Lung (tissue), 11 donors: ENCODE measurements at regions not wholly inside any gene's neighbourhood (a gene's known extent, or its start where the extent isn't known, plus 50 kb on each side); places are given as distances from the start of the nearest gene placed in this dataset.
"Not testable (repeated sequence)": the region's sequence is repeated elsewhere in the genome, so short reads cannot be mapped to it uniquely, and the experiment has no call there.

ENCODE experiments used
- ATAC-seq: fragments of 200-7000 bp; cut with Tn5 transposase; one replicate; pipeline ENCODE4 v1.9.1; 2020; ENCODE audit warnings: moderate number of reproducible peaks; ENCODE audit not compliant: insufficient read depth, low FRiP score
- DNase-seq, 3 donors: peaks; one replicate each; pipeline ENCODE4 v3.0.0-alpha.2; 2013 to 2017
- H3K27ac ChIP-seq, 2 donors: one replicate each; pipeline ENCODE4 v1.5.1; 2013; ENCODE audit warnings: mild to moderate bottlenecking in 2 of 2, moderate library complexity in 2 of 2, control low read depth in 1 of 2, inconsistent platforms in 1 of 2, low read depth in 1 of 2, low read length in 1 of 2
- H3K27me3 ChIP-seq, 3 donors: one replicate each; pipeline ENCODE4 v1.5.1; 2013; ENCODE audit warnings: low read length in 2 of 3; ENCODE audit not compliant: control insufficient read depth in 3 of 3, insufficient read depth in 3 of 3
- H3K36me3 ChIP-seq, 4 donors: one replicate each; pipeline ENCODE4 v1.5.1; 2013; ENCODE audit warnings: low read length in 4 of 4, mild to moderate bottlenecking in 1 of 4, moderate library complexity in 1 of 4; ENCODE audit not compliant: control insufficient read depth in 4 of 4, insufficient read depth in 4 of 4
- H3K4me1 ChIP-seq, 5 donors: one replicate each; pipeline ENCODE4 v1.5.1; 2013; ENCODE audit warnings: low read length in 5 of 5, mild to moderate bottlenecking in 2 of 5, moderate library complexity in 1 of 5; ENCODE audit not compliant: control insufficient read depth in 5 of 5, insufficient read depth in 5 of 5
- H3K4me3 ChIP-seq: one replicate; pipeline ENCODE4 v1.5.1; 2013; ENCODE audit warnings: mild to moderate bottlenecking, control low read depth, moderate library complexity
- H3K9ac ChIP-seq, 2 donors: one replicate each; pipeline ENCODE4 v1.5.1; 2013; ENCODE audit warnings: low read length in 2 of 2, control low read depth in 1 of 2; ENCODE audit not compliant: insufficient read depth in 1 of 2
- H3K9me3 ChIP-seq, 4 donors: one replicate each; pipeline ENCODE4 v1.5.1; 2013; ENCODE audit warnings: low read length in 3 of 4, mild to moderate bottlenecking in 1 of 4, moderate library complexity in 1 of 4; ENCODE audit not compliant: control insufficient read depth in 4 of 4, insufficient read depth in 3 of 4
- CTCF ChIP-seq: IDR thresholded peaks from 2 replicates; pipeline ENCODE4 v1.5.1; 2012; ENCODE audit warnings: mild to moderate bottlenecking; ENCODE audit errors: control extremely low read depth, extremely low read depth
- WGBS, 2 donors: extraction: QIAGEN DNeasy Blood & Tissue Kit; methylation state at CpG; one replicate each; pipeline ENCODE4 v1.1.7; 2013; 5-methylcytosine and 5-hydroxymethylcytosine counted together
- donor health status: control.
- donor health status: control.
- donor health status: Bipolar disorder and iron deficiency.
- donor health status: healthy.
- donor health status: DM: yes; HTN: yes; CAD: no.

- DNase-seq = no peak
- H3K4me3 ChIP-seq = no peak overlapping the region
- no peak overlapping the region for H3K9ac ChIP-seq
- H3K36me3 ChIP-seq = no peaks in the 10 kb centered on the region
- H3K27ac ChIP-seq = no peak overlapping the region
- peaks cover 0 to 9% (median 2%) of the 10 kb centered on the region in 5 donors for H3K4me1 ChIP-seq
- 7 to 9% methylated on average over 14 of the region's 14 CpGs for WGBS, 2 donors
- no peak for ATAC-seq
- peaks cover 0 to 12% (median 0%) of the 10 kb centered on the region in 4 donors for H3K9me3 ChIP-seq
- TF ChIP-seq CTCF = no peak
- H3K27me3 ChIP-seq = peaks cover 3 to 70% (median 64%) of the 10 kb centered on the region in 3 donors
These were observed 194.2 kb upstream of the ZNF184 start for GRCh38 chr6:27667016-27667656.

GRCh38 chr6:27662769-27663168 lies 189.9 kb upstream of the ZNF184 start:
- ATAC-seq (no peak), DNase-seq (no peak)
- Histone ChIP-seq H3K27me3 (peaks cover 3 to 31% (median 24%) of the 10 kb centered on the region in 3 donors), H3K27ac (no peak overlapping the region), H3K9me3 (peaks cover 0 to 2% (median 0%) of the 10 kb centered on the region in 4 donors), H3K4me3 (no peak overlapping the region), H3K36me3 (no peaks in the 10 kb centered on the region), H3K4me1 (peaks cover 0 to 3% (median 0%) of the 10 kb centered on the region in 5 donors), H3K9ac (no peak overlapping the region)
- 25 to 30% methylated on average over 1 of the region's 1 CpG for WGBS, 2 donors
- no peak for TF ChIP-seq CTCF

DNA sequence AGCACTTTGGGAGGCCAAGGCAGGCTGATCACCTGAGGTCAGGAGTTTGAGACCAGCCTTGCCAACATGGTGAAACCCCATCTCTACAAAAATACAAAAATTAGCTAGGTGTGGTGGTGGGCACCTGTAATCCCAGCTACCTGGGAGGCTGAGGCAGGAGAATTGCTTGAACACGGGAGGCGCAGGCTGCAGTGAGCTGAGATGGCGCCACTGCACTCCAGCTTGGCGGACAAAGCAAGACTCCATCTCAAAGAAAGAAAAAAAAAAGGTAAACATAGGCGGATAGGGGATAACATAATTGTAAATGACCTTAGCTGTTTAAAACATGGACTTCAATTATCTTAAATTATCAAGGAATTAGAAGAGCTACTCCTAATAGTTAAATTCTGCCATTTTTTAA lies 189.3 kb upstream of the ZNF184 start:
- H3K9me3 ChIP-seq, H3K4me3 ChIP-seq, H3K4me1 ChIP-seq, H3K36me3 ChIP-seq, DNase-seq, H3K27ac ChIP-seq, ATAC-seq, H3K9ac ChIP-seq: not testable (repeated sequence)
- WGBS, 2 donors = 91 to 94% methylated on average over 5 of the region's 5 CpGs
- peaks cover 3 to 26% (median 18%) of the 10 kb centered on the region in 3 donors for H3K27me3 ChIP-seq

DNA sequence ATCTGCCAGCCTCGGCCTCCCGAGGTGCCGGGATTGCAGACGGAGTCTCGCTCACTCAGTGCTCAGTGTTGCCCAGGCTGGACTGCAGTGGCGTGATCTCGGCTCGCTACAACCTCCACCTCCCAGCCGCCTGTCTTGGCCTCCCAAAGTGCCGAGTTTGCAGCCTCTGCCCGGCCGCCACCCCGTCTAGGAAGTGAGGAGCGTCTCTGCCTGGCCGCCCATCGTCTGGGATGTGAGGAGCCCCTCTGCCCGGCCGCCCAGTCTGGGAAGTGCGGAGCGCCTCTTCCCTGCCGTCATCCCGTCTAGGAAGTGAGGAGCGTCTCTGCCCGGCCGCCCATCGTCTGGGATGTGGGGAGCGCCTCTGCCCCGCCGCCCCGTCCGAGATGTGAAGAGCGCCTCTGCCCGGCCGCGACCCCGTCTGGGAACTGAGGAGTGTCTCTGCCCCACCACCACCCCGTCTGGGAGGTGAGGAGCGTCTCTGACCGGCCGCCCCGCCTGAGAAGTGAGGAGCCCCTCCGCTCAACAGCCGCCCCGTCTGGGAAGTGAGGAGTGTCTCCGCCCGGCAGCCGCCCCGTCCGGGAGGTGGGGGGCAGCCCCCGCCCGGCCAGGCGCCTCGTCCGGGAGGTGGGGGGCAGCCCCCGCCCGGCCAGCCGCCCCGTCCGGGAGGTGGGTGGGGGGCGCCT lies 180.4 kb upstream of the ZNF184 start:
- ATAC-seq, DNase-seq, H3K36me3 ChIP-seq, H3K9ac ChIP-seq, H3K4me1 ChIP-seq, H3K27ac ChIP-seq, H3K4me3 ChIP-seq: not testable (repeated sequence)
- Histone ChIP-seq H3K9me3 (peaks cover 0 to 10% (median 0%) of the 10 kb centered on the region in 4 donors), H3K27me3 (peaks cover 0 to 12% (median 7%) of the 10 kb centered on the region in 3 donors)
- WGBS, 2 donors = 25 to 49% methylated on average over 34 to 60 of the region's 60 CpGs
